ENCODE measurements at regions not wholly inside any gene's neighbourhood (a gene's known extent, or its start where the extent isn't known, plus 50 kb on each side); places are given as distances from the start of the nearest gene placed in this dataset.
"Not testable (repeated sequence)": the region's sequence is repeated elsewhere in the genome, so short reads cannot be mapped to it uniquely, and the experiment has no call there.

DNA sequence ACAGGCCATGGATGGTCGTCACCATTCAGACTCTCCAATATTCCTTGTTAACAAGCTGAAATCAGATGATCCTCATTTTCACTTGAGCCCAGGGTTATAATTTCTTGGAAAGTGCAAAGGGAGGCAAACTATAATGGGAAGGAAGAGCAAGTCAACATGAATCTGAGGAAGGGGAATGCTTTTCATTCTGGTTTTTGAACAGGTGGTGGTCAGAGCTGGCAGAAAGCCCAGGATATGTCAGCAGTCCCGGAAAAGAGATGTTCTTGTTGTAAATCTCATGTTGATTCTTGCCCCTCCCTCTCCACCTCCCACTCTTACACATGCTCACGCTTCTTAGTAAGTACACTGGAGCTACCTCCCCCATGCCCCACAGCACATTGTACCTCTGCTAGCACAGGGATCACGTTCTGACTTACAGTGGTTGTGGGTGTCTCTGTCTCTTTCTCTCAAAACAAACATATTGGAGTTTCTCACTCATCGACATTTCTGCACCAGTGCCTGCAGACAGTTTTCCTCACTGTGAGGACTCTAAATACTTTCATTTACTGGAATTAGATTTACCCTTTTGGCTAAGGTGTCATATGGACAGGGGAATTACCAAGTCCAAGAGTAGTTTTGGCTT is 77.6 kb downstream of the XCL2 start:
- no peak overlapping the region for H3K4me3 ChIP-seq (ENCODE audit: insufficient read depth, low read depth, low read length, poor library complexity, severe bottlenecking)
- peaks cover 45% of the 10 kb centered on the region for H3K4me1 ChIP-seq (ENCODE audit: control insufficient read depth, insufficient read depth, low read length, poor library complexity, severe bottlenecking)
- DNase-seq, result no peak
- H3K9me3 ChIP-seq (ENCODE audit: control insufficient read depth, low read length), result no peaks in the 10 kb centered on the region
- H3K27me3 ChIP-seq (replicated peaks; ENCODE audit: control insufficient read depth, insufficient read depth, low read length, poor library complexity, severe bottlenecking), result no peaks in the 10 kb centered on the region
- no peaks in the 10 kb centered on the region for H3K36me3 ChIP-seq (ENCODE audit: control insufficient read depth, insufficient read depth, low read length)
- H3K27ac ChIP-seq (ENCODE audit: insufficient read depth, low read length, poor library complexity, severe bottlenecking), result no peak overlapping the region

DNA sequence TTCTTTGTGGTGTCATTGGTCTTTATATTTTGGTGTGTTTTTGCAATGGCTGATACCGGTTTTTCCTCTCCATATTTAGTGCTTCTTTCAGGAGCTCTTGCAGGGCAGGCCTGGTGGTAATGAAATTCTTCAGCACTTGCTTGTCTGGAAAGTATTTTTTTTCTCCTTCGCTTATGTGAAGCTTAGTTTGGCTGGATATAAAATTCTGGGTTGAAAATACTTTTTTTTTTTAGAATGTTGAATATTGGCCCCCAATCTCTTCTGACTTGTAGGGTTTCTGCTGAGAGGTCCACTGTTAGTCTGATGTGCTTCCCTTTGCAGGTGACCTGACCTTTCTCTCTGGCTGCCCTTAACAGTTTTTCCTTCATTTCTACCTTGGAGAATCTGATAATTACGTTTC is 82.7 kb downstream of the XCL2 start:
- H3K9me3 ChIP-seq (ENCODE audit: control insufficient read depth, low read length); H3K4me1 ChIP-seq (ENCODE audit: control insufficient read depth, insufficient read depth, low read length, poor library complexity, severe bottlenecking); H3K4me3 ChIP-seq (ENCODE audit: insufficient read depth, low read depth, low read length, poor library complexity, severe bottlenecking); DNase-seq; H3K36me3 ChIP-seq (ENCODE audit: control insufficient read depth, insufficient read depth, low read length); H3K27me3 ChIP-seq (replicated peaks; ENCODE audit: control insufficient read depth, insufficient read depth, low read length, poor library complexity, severe bottlenecking); H3K27ac ChIP-seq (ENCODE audit: insufficient read depth, low read length, poor library complexity, severe bottlenecking): not testable (repeated sequence)

DNA sequence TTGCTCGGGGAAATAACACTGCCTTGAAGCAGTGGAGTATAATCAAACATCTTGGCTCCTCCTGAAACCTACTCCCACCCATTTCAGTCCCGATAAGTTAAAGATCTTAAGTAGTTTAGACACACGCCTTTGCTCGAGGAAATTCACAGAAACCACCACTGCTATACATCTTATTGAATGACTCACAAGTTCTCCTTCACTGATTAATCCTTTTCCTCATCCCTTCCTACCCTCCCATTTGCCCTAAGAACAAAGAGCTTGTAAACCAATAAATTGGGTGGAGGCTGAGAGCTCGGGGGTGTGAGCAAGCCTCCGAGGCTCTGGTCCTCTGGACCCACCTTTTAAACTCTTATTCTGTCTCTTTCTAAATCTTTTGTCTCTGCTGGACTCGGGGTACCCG is 86.5 kb downstream of the XCL2 start:
- not testable (repeated sequence) for H3K4me3 ChIP-seq (ENCODE audit: insufficient read depth, low read depth, low read length, poor library complexity, severe bottlenecking); H3K4me1 ChIP-seq (ENCODE audit: control insufficient read depth, insufficient read depth, low read length, poor library complexity, severe bottlenecking); DNase-seq; H3K27me3 ChIP-seq (replicated peaks; ENCODE audit: control insufficient read depth, insufficient read depth, low read length, poor library complexity, severe bottlenecking); H3K9me3 ChIP-seq (ENCODE audit: control insufficient read depth, low read length); H3K27ac ChIP-seq (ENCODE audit: insufficient read depth, low read length, poor library complexity, severe bottlenecking); H3K36me3 ChIP-seq (ENCODE audit: control insufficient read depth, insufficient read depth, low read length)

DNA sequence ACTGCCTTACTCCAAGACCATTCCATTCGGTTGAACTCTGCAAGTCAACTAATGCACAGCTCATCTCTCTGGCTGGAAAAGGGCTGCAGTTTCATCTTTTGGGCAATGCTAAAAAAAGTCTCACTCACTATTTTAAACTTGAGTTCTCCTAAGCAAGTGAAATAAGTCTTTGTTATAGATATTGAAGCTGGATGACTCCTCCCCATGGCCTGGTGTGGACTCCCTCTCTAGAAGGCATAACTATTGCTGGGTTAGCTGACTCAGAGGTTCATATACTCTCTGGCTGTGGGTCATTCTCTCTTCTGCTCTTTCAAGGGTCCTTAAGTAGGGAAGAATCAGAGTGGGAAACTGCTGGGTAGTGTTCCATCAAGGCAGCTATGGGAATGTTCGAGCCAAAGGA is 88.0 kb downstream of the XCL2 start:
- no peak overlapping the region for H3K27ac ChIP-seq (ENCODE audit: insufficient read depth, low read length, poor library complexity, severe bottlenecking)
- no peaks in the 10 kb centered on the region for H3K9me3 ChIP-seq (ENCODE audit: control insufficient read depth, low read length)
- no peak overlapping the region for H3K4me3 ChIP-seq (ENCODE audit: insufficient read depth, low read depth, low read length, poor library complexity, severe bottlenecking)
- no peaks in the 10 kb centered on the region for H3K27me3 ChIP-seq (replicated peaks; ENCODE audit: control insufficient read depth, insufficient read depth, low read length, poor library complexity, severe bottlenecking)
- no peak for DNase-seq
- no peaks in the 10 kb centered on the region for H3K36me3 ChIP-seq (ENCODE audit: control insufficient read depth, insufficient read depth, low read length)
- no peaks in the 10 kb centered on the region for H3K4me1 ChIP-seq (ENCODE audit: control insufficient read depth, insufficient read depth, low read length, poor library complexity, severe bottlenecking)

DNA sequence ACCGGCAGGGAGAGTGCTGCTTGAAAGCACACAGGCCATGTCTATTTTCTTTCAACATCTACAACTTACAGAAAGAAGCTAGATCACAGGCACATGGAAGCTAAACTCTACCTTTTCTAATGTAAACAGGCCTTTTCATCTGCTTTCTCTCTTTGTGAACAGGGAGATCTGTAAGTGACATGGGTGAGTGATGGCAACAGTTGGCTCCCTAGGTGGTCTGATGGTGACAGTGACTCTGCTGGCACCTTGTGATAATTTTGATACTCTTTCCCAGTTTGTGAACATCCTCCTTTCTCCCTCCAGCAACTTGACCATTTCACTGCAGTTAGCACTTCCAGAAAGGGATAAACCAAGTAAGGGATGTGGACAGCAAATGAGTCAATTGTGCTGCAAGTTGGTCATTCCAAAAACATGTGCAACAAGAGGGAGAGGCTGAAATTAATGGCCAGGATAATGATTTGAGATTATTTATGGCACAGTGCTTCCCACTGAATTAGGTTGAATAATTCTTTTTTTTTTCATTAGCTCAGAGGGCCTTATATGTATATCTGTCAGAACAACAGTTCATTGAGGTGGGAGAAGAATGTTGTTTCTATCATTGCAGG is 89.5 kb downstream of the XCL2 start:
- no peak overlapping the region for H3K4me3 ChIP-seq (ENCODE audit: insufficient read depth, low read depth, low read length, poor library complexity, severe bottlenecking)
- no peaks in the 10 kb centered on the region for H3K4me1 ChIP-seq (ENCODE audit: control insufficient read depth, insufficient read depth, low read length, poor library complexity, severe bottlenecking)
- no peaks in the 10 kb centered on the region for H3K27me3 ChIP-seq (replicated peaks; ENCODE audit: control insufficient read depth, insufficient read depth, low read length, poor library complexity, severe bottlenecking)
- H3K9me3 ChIP-seq (ENCODE audit: control insufficient read depth, low read length), result no peaks in the 10 kb centered on the region
- no peak for DNase-seq
- H3K27ac ChIP-seq (ENCODE audit: insufficient read depth, low read length, poor library complexity, severe bottlenecking), result no peak overlapping the region
- H3K36me3 ChIP-seq (ENCODE audit: control insufficient read depth, insufficient read depth, low read length), result no peaks in the 10 kb centered on the region

DNA sequence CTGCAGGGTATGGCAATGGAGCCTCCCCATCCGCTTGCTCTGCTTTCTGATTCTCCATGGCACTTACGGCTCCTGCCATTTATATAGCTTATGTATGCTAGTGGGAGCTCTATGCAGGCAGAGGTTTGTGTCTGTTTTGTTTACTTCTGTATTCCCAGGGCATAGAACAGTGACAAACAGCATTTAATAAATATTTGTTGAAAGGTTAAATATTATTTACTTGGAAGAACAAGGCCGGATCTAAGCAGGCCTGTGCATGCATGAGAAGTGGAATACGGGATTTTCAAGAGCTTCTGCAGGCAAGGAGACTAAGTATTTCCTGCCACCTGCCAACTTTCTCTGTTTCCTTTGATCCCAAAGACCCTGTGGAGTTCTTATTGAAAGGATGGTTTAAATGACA is 90.7 kb downstream of the XCL2 start:
- Histone ChIP-seq H3K27me3 (replicated peaks; ENCODE audit: control insufficient read depth, insufficient read depth, low read length, poor library complexity, severe bottlenecking) (no peaks in the 10 kb centered on the region), H3K9me3 (ENCODE audit: control insufficient read depth, low read length) (no peaks in the 10 kb centered on the region), H3K4me3 (ENCODE audit: insufficient read depth, low read depth, low read length, poor library complexity, severe bottlenecking) (no peak overlapping the region), H3K27ac (ENCODE audit: insufficient read depth, low read length, poor library complexity, severe bottlenecking) (no peak overlapping the region), H3K36me3 (ENCODE audit: control insufficient read depth, insufficient read depth, low read length) (no peaks in the 10 kb centered on the region), H3K4me1 (ENCODE audit: control insufficient read depth, insufficient read depth, low read length, poor library complexity, severe bottlenecking) (no peaks in the 10 kb centered on the region)
- DNase-seq, result no peak

DNA sequence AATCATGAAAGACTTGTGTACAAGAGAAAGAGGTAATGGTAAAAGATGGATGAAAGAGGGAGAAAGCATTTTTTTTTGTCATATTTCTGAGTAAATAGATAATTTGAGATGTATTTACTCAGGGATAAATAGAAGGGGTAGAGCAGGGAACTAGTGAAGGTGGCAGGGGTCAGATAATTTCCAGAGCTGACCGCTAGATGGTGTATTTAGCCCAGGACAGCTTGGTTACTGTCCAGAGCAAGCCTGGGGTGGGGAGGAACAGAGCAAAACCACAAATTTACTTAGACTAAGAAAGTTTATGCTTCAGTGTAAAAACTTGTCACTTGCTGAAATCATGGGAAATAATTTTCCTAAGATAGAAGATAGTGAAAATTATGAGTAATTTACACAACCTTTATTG is 91.5 kb downstream of the XCL2 start:
- DNase-seq, result no peak
- Histone ChIP-seq H3K4me3 (ENCODE audit: insufficient read depth, low read depth, low read length, poor library complexity, severe bottlenecking) (no peak overlapping the region), H3K27ac (ENCODE audit: insufficient read depth, low read length, poor library complexity, severe bottlenecking) (no peak overlapping the region), H3K9me3 (ENCODE audit: control insufficient read depth, low read length) (no peaks in the 10 kb centered on the region), H3K4me1 (ENCODE audit: control insufficient read depth, insufficient read depth, low read length, poor library complexity, severe bottlenecking) (no peaks in the 10 kb centered on the region), H3K36me3 (ENCODE audit: control insufficient read depth, insufficient read depth, low read length) (no peaks in the 10 kb centered on the region), H3K27me3 (replicated peaks; ENCODE audit: control insufficient read depth, insufficient read depth, low read length, poor library complexity, severe bottlenecking) (no peaks in the 10 kb centered on the region)

DNA sequence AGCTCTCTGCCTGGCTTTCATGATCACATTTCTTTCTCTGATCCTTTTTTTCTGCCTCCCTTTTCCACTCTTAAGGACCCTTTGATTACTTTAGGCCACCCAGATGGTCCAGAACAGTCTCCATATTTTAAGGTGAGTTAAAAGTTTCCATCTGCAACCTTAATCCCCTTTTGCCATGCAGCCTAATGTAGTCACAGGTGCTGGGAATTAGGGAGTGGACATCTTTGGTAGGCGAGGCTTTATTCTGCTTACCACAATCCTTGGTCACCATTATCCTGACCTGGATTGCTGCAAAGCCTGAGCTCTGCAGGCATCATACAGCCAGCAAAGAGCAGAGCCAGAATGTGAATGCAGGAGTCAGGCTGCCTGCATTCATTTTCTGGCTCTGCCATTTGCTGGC is 95.9 kb downstream of the XCL2 start:
- peaks cover 11% of the 10 kb centered on the region for H3K4me1 ChIP-seq (ENCODE audit: control insufficient read depth, insufficient read depth, low read length, poor library complexity, severe bottlenecking)
- no peak overlapping the region for H3K4me3 ChIP-seq (ENCODE audit: insufficient read depth, low read depth, low read length, poor library complexity, severe bottlenecking)
- H3K27ac ChIP-seq (ENCODE audit: insufficient read depth, low read length, poor library complexity, severe bottlenecking), result no peak overlapping the region
- DNase-seq, result no peak
- no peaks in the 10 kb centered on the region for H3K9me3 ChIP-seq (ENCODE audit: control insufficient read depth, low read length)
- H3K27me3 ChIP-seq (replicated peaks; ENCODE audit: control insufficient read depth, insufficient read depth, low read length, poor library complexity, severe bottlenecking), result no peaks in the 10 kb centered on the region
- no peaks in the 10 kb centered on the region for H3K36me3 ChIP-seq (ENCODE audit: control insufficient read depth, insufficient read depth, low read length)

DNA sequence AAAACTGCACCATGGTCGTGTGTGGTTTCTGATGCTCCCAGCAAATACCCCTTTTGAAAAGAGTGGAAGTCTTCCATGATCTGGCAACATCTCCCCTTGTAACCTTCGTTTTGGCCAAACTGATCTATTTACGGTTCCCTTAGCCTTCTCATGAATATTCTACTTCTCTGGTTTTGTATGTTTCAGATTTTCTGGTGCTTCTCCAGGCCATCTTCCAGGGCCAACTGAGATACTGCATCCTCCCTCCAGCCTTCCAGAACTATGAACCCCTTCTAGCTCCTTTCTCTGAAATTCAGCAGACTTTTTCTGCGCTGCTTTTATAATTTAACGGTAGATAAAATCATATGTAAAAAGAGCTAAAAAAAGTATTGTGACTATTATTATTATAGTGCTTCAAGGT is 97.7 kb downstream of the XCL2 start:
- H3K4me3 ChIP-seq (ENCODE audit: insufficient read depth, low read depth, low read length, poor library complexity, severe bottlenecking), result no peak overlapping the region
- no peaks in the 10 kb centered on the region for H3K27me3 ChIP-seq (replicated peaks; ENCODE audit: control insufficient read depth, insufficient read depth, low read length, poor library complexity, severe bottlenecking)
- no peaks in the 10 kb centered on the region for H3K9me3 ChIP-seq (ENCODE audit: control insufficient read depth, low read length)
- no peaks in the 10 kb centered on the region for H3K36me3 ChIP-seq (ENCODE audit: control insufficient read depth, insufficient read depth, low read length)
- H3K27ac ChIP-seq (ENCODE audit: insufficient read depth, low read length, poor library complexity, severe bottlenecking), result no peak overlapping the region
- no peak for DNase-seq
- peaks cover 11% of the 10 kb centered on the region for H3K4me1 ChIP-seq (ENCODE audit: control insufficient read depth, insufficient read depth, low read length, poor library complexity, severe bottlenecking)

DNA sequence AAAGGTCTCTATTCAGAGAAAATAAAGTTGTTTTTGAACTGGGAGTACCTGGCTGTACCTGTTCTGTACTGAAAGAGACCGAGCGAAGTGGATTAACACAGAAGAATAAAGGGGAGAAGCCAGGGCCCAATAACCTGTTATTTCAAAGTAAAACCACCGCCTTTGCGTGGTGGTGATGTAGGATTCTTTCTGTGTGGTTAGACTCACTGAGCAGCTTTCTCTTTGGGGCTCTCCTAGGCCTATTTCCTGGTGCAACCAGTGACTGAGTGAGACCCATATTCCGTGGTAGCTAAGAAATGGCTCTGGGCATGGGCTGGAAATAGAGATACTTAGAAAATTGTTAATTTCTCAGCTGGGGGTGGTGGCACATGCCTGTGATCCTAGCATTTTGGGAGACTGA is 99.9 kb downstream of the XCL2 start:
- Histone ChIP-seq H3K36me3 (ENCODE audit: control insufficient read depth, insufficient read depth, low read length) (no peaks in the 10 kb centered on the region), H3K27me3 (replicated peaks; ENCODE audit: control insufficient read depth, insufficient read depth, low read length, poor library complexity, severe bottlenecking) (no peaks in the 10 kb centered on the region), H3K4me3 (ENCODE audit: insufficient read depth, low read depth, low read length, poor library complexity, severe bottlenecking) (no peak overlapping the region), H3K9me3 (ENCODE audit: control insufficient read depth, low read length) (no peaks in the 10 kb centered on the region), H3K27ac (ENCODE audit: insufficient read depth, low read length, poor library complexity, severe bottlenecking) (peak overlapping the region; percentile 18), H3K4me1 (ENCODE audit: control insufficient read depth, insufficient read depth, low read length, poor library complexity, severe bottlenecking) (peaks cover 20% of the 10 kb centered on the region)
- DNase-seq, result no peak
